ENCODE measurements at regions not wholly inside any gene's neighbourhood (a gene's known extent, or its start where the extent isn't known, plus 50 kb on each side); places are given as distances from the start of the nearest gene placed in this dataset.

GRCh38 chr7:41053820-41054219 lies 649.1 kb downstream of the INHBA start:
- no peak for TF ChIP-seq CTCF (IDR thresholded peaks at IDR 0.05; ENCODE audit: unreplicated experiment)
- Mint-ChIP-seq H3K9me3 (ENCODE audit: unreplicated experiment) (peaks cover 17% of the 10 kb centered on the region), H3K36me3 (ENCODE audit: insufficient read depth, unreplicated experiment) (no peaks in the 10 kb centered on the region), H3K27ac (ENCODE audit: low read depth, unreplicated experiment) (no peak overlapping the region), H3K27me3 (ENCODE audit: insufficient read depth, unreplicated experiment) (no peaks in the 10 kb centered on the region), H3K4me3 (ENCODE audit: unreplicated experiment) (no peak overlapping the region), H3K4me1 (ENCODE audit: insufficient read depth, unreplicated experiment) (no peaks in the 10 kb centered on the region)
- BruUV-seq (replicated peaks): no TSS peak
- CTCF ChIA-PET: interaction anchor here (0.9 to 1.0 kb wide), 3 partner anchors 132 to 679 kb away, joined by 3 read pairs; no protein-coding TSS in a partner anchor
- POLR2A ChIA-PET: no interaction called here
- no peak for DNase-seq (ENCODE audit: unreplicated experiment)
- intact Hi-C loops (cut with micrococcal nuclease): loop anchor here (10.0 kb wide), 1 partner anchor 51 kb away; no protein-coding TSS in a partner anchor

- Mint-ChIP-seq H3K4me3 (ENCODE audit: unreplicated experiment) (no peak overlapping the region), H3K27ac (ENCODE audit: low read depth, unreplicated experiment) (no peak overlapping the region), H3K36me3 (ENCODE audit: insufficient read depth, unreplicated experiment) (no peaks in the 10 kb centered on the region), H3K27me3 (ENCODE audit: insufficient read depth, unreplicated experiment) (no peaks in the 10 kb centered on the region), H3K9me3 (ENCODE audit: unreplicated experiment) (peaks cover 12% of the 10 kb centered on the region), H3K4me1 (ENCODE audit: insufficient read depth, unreplicated experiment) (no peaks in the 10 kb centered on the region)
- DNase-seq (ENCODE audit: unreplicated experiment): no peak
- POLR2A ChIA-PET: no interaction called here
- no TSS peak for BruUV-seq (replicated peaks)
- CTCF ChIA-PET: interaction anchor here (1.0 to 1.2 kb wide), 2 partner anchors 13 to 131 kb away, joined by 3 to 4 read pairs; no protein-coding TSS in a partner anchor
- intact Hi-C loops (cut with micrococcal nuclease): loop anchor here (10.0 kb wide), 1 partner anchor 52 kb away; no protein-coding TSS in a partner anchor
- TF ChIP-seq CTCF (IDR thresholded peaks at IDR 0.05; ENCODE audit: unreplicated experiment): no peak
Observed at GRCh38 chr7:41052736-41053135, 650.2 kb downstream of the INHBA start.

GRCh38 chr7:41052201-41052600 lies 650.7 kb downstream of the INHBA start:
- intact Hi-C loops (cut with micrococcal nuclease): loop anchor here (10.0 kb wide), 1 partner anchor 53 kb away; no protein-coding TSS in a partner anchor
- BruUV-seq (replicated peaks): no TSS peak
- Mint-ChIP-seq H3K4me3 (ENCODE audit: unreplicated experiment) (no peak overlapping the region), H3K27me3 (ENCODE audit: insufficient read depth, unreplicated experiment) (no peaks in the 10 kb centered on the region), H3K4me1 (ENCODE audit: insufficient read depth, unreplicated experiment) (peaks cover 2% of the 10 kb centered on the region), H3K9me3 (ENCODE audit: unreplicated experiment) (peaks cover 7% of the 10 kb centered on the region), H3K27ac (ENCODE audit: low read depth, unreplicated experiment) (no peak overlapping the region), H3K36me3 (ENCODE audit: insufficient read depth, unreplicated experiment) (no peaks in the 10 kb centered on the region)
- POLR2A ChIA-PET: no interaction called here
- CTCF ChIA-PET: interaction anchor here (0.5 to 1.2 kb wide), 3 partner anchors 12 to 290 kb away, joined by 3 to 4 read pairs (median 3); no protein-coding TSS in a partner anchor
- no peak for DNase-seq (ENCODE audit: unreplicated experiment)
- no peak for TF ChIP-seq CTCF (IDR thresholded peaks at IDR 0.05; ENCODE audit: unreplicated experiment)

- no peak for DNase-seq (ENCODE audit: unreplicated experiment)
- Mint-ChIP-seq H3K4me3 (ENCODE audit: unreplicated experiment) (no peak overlapping the region), H3K9me3 (ENCODE audit: unreplicated experiment) (peaks cover 3% of the 10 kb centered on the region), H3K27me3 (ENCODE audit: insufficient read depth, unreplicated experiment) (no peaks in the 10 kb centered on the region), H3K4me1 (ENCODE audit: insufficient read depth, unreplicated experiment) (peaks cover 8% of the 10 kb centered on the region), H3K36me3 (ENCODE audit: insufficient read depth, unreplicated experiment) (no peaks in the 10 kb centered on the region), H3K27ac (ENCODE audit: low read depth, unreplicated experiment) (no peak overlapping the region)
- no peak for TF ChIP-seq CTCF (IDR thresholded peaks at IDR 0.05; ENCODE audit: unreplicated experiment)
- BruUV-seq (replicated peaks): no TSS peak
- intact Hi-C loops (cut with micrococcal nuclease): loop anchor here (10.0 kb wide), 1 partner anchor 53 kb away; no protein-coding TSS in a partner anchor
- ChIA-PET CTCF (interaction anchor here (0.5 to 1.2 kb wide), 3 partner anchors 12 to 289 kb away, joined by 3 to 4 read pairs (median 3); no protein-coding TSS in a partner anchor), POLR2A (no interaction called here)
Observed at GRCh38 chr7:41051535-41051934, 651.4 kb downstream of the INHBA start.

Data from MCF 10A (cell line).